AG04449 (cell line): ENCODE measurements at regions not wholly inside any gene's neighbourhood (a gene's known extent, or its start where the extent isn't known, plus 50 kb on each side); places are given as distances from the start of the nearest gene placed in this dataset.

Experiments used
- CTCF ChIA-PET: fragments of 350-600 bp; formaldehyde crosslinking; extraction: SDS; loops from one replicate; lab custom pipeline; 2021; ENCODE audit warnings: antibody characterized with exemption; lab: Yijun Ruan, JAX
- POLR2A ChIA-PET: fragments of 400-600, 350-600 bp; formaldehyde crosslinking; extraction: SDS; loops from one replicate; lab custom pipeline; 2020; ENCODE audit warnings: antibody characterized with exemption, inconsistent platforms; lab: Yijun Ruan, JAX
- DNase-seq: peaks from one replicate; pipeline ENCODE4 v3.0.0-alpha.2; 2010; ENCODE audit warnings: low read depth, low spot score
- H3K4me3 ChIP-seq: 2 replicates; pipeline ENCODE4 v1.5.1; 2011; ENCODE audit warnings: low read depth, mild to moderate bottlenecking, control low read depth, low read length
- CTCF ChIP-seq: IDR thresholded peaks from one replicate; pipeline ENCODE4 v1.5.1; 2011; ENCODE audit warnings: mild to moderate bottlenecking, moderate library complexity, low read length, control low read depth, inconsistent platforms; ENCODE audit not compliant: insufficient read depth; ENCODE audit errors: missing control alignments

GRCh38 chr3:31277582-31277981, 255.1 kb upstream of the STT3B start:
- no peak for TF ChIP-seq CTCF
- POLR2A ChIA-PET, result no interaction called here
- no peak for DNase-seq
- H3K4me3 ChIP-seq, result no peak overlapping the region
- CTCF ChIA-PET, result interaction anchor here (1.6 kb wide), 1 partner anchor 12 kb away, joined by 5 read pairs; no protein-coding TSS in a partner anchor

GRCh38 chr3:31278532-31278931, 254.2 kb upstream of the STT3B start:
- no peak overlapping the region for H3K4me3 ChIP-seq
- POLR2A ChIA-PET, result no interaction called here
- DNase-seq, result no peak
- no peak for TF ChIP-seq CTCF
- CTCF ChIA-PET, result interaction anchor here (1.1 to 1.6 kb wide), 2 partner anchors 10 to 13 kb away, joined by 3 to 5 read pairs; no protein-coding TSS in a partner anchor

GRCh38 chr3:31284776-31285175, 247.9 kb upstream of the STT3B start:
- CTCF ChIA-PET, result interaction anchor here (0.6 kb wide), 1 partner anchor 860 kb away, joined by 3 read pairs; no protein-coding TSS in a partner anchor
- POLR2A ChIA-PET, result no interaction called here

GRCh38 chr3:31285833-31286486, 246.8 kb upstream of the STT3B start:
- CTCF ChIA-PET, result no interaction called here
- POLR2A ChIA-PET, result no interaction called here
- DNase-seq, result no peak
- no peak for TF ChIP-seq CTCF
- no peak overlapping the region for H3K4me3 ChIP-seq

More at GRCh38 chr3:31284776-31285175, 247.9 kb upstream of the STT3B start:
- DNase-seq, result no peak
- no peak overlapping the region for H3K4me3 ChIP-seq
- TF ChIP-seq CTCF, result no peak

GRCh38 chr3:31288224-31288623, 244.5 kb upstream of the STT3B start:
- POLR2A ChIA-PET, result no interaction called here
- H3K4me3 ChIP-seq, result no peak overlapping the region

GRCh38 chr3:31288641-31289100, 244.1 kb upstream of the STT3B start:
- POLR2A ChIA-PET, result no interaction called here
- no peak for TF ChIP-seq CTCF
- CTCF ChIA-PET, result interaction anchor here (1.5 kb wide), 1 partner anchor 10 kb away, joined by 3 read pairs; no protein-coding TSS in a partner anchor
- no peak for DNase-seq
- no peak overlapping the region for H3K4me3 ChIP-seq

More at GRCh38 chr3:31288224-31288623, 244.5 kb upstream of the STT3B start:
- TF ChIP-seq CTCF, result no peak
- DNase-seq, result no peak
- CTCF ChIA-PET, result interaction anchor here (1.5 kb wide), 1 partner anchor 10 kb away, joined by 3 read pairs; no protein-coding TSS in a partner anchor
